ENCODE measurements at regions not wholly inside any gene's neighbourhood (a gene's known extent, or its start where the extent isn't known, plus 50 kb on each side); places are given as distances from the start of the nearest gene placed in this dataset.

- DNase-seq (ENCODE audit: insufficient read length) (peak; percentile 32), FAIRE-seq (peak; percentile 96)
- TF ChIP-seq POLR2A (IDR thresholded peaks at IDR 0.05; ENCODE audit: low read depth, low read length) (no peak), TAF1 (IDR thresholded peaks at IDR 0.05; ENCODE audit: borderline replicate concordance, low read depth, low read length) (no peak), POLR2AphosphoS5 (IDR thresholded peaks at IDR 0.05; ENCODE audit: low read depth, low read length) (no peak)
These were observed 105.4 kb upstream of the FER start for GRCh38 chr5:108642170-108642906.

- TF ChIP-seq POLR2AphosphoS5 (IDR thresholded peaks at IDR 0.05; ENCODE audit: low read depth, low read length) (no peak), TAF1 (IDR thresholded peaks at IDR 0.05; ENCODE audit: borderline replicate concordance, low read depth, low read length) (no peak), POLR2A (IDR thresholded peaks at IDR 0.05; ENCODE audit: low read depth, low read length) (no peak)
- DNase-seq (ENCODE audit: insufficient read length) (no peak), FAIRE-seq (no peak)
These were observed 106.1 kb upstream of the FER start for GRCh38 chr5:108641596-108641995.

- TF ChIP-seq TAF1 (IDR thresholded peaks at IDR 0.05; ENCODE audit: borderline replicate concordance, low read depth, low read length) = no peak
- no peak for TF ChIP-seq POLR2A (IDR thresholded peaks at IDR 0.05; ENCODE audit: low read depth, low read length)
- TF ChIP-seq POLR2AphosphoS5 (IDR thresholded peaks at IDR 0.05; ENCODE audit: low read depth, low read length) = no peak
- no peak for DNase-seq (ENCODE audit: insufficient read length)
- FAIRE-seq = no peak
These were observed 108.3 kb upstream of the FER start for GRCh38 chr5:108639366-108639765.

GRCh38 chr5:108638021-108638420 is 109.7 kb upstream of the FER start:
- TF ChIP-seq TAF1 (IDR thresholded peaks at IDR 0.05; ENCODE audit: borderline replicate concordance, low read depth, low read length) = no peak
- TF ChIP-seq POLR2AphosphoS5 (IDR thresholded peaks at IDR 0.05; ENCODE audit: low read depth, low read length) = no peak
- no peak for FAIRE-seq
- DNase-seq (ENCODE audit: insufficient read length) = no peak

- no peak for DNase-seq (ENCODE audit: insufficient read length)
- FAIRE-seq = no peak
- no peak for TF ChIP-seq TAF1 (IDR thresholded peaks at IDR 0.05; ENCODE audit: borderline replicate concordance, low read depth, low read length)
- no peak for TF ChIP-seq POLR2A (IDR thresholded peaks at IDR 0.05; ENCODE audit: low read depth, low read length)
- TF ChIP-seq POLR2AphosphoS5 (IDR thresholded peaks at IDR 0.05; ENCODE audit: low read depth, low read length) = no peak
These were observed 110.6 kb upstream of the FER start for GRCh38 chr5:108637134-108637533.

GRCh38 chr5:108636135-108636853 is 111.4 kb upstream of the FER start:
- DNase-seq (ENCODE audit: insufficient read length) (no peak), FAIRE-seq (no peak)
- TF ChIP-seq POLR2A (IDR thresholded peaks at IDR 0.05; ENCODE audit: low read depth, low read length) (no peak), POLR2AphosphoS5 (IDR thresholded peaks at IDR 0.05; ENCODE audit: low read depth, low read length) (no peak), TAF1 (IDR thresholded peaks at IDR 0.05; ENCODE audit: borderline replicate concordance, low read depth, low read length) (no peak)

GRCh38 chr5:108634617-108635288 is 112.9 kb upstream of the FER start:
- FAIRE-seq = no peak
- TF ChIP-seq POLR2A (IDR thresholded peaks at IDR 0.05; ENCODE audit: low read depth, low read length) = no peak
- TF ChIP-seq TAF1 (IDR thresholded peaks at IDR 0.05; ENCODE audit: borderline replicate concordance, low read depth, low read length) = no peak
- TF ChIP-seq POLR2AphosphoS5 (IDR thresholded peaks at IDR 0.05; ENCODE audit: low read depth, low read length) = no peak
- DNase-seq (ENCODE audit: insufficient read length) = no peak

- peak; percentile 38 for FAIRE-seq
These were observed 113.6 kb upstream of the FER start for GRCh38 chr5:108634010-108634616.

GRCh38 chr5:108629779-108630528 is 117.7 kb upstream of the FER start:
- TF ChIP-seq TAF1 (IDR thresholded peaks at IDR 0.05; ENCODE audit: borderline replicate concordance, low read depth, low read length) = no peak
- no peak for TF ChIP-seq POLR2AphosphoS5 (IDR thresholded peaks at IDR 0.05; ENCODE audit: low read depth, low read length)
- no peak for TF ChIP-seq POLR2A (IDR thresholded peaks at IDR 0.05; ENCODE audit: low read depth, low read length)
- FAIRE-seq (peak; percentile 42), DNase-seq (ENCODE audit: insufficient read length) (no peak)

More at GRCh38 chr5:108634010-108634616, 113.6 kb upstream of the FER start:
- DNase-seq (ENCODE audit: insufficient read length) = no peak
- TF ChIP-seq POLR2A (IDR thresholded peaks at IDR 0.05; ENCODE audit: low read depth, low read length) (no peak), POLR2AphosphoS5 (IDR thresholded peaks at IDR 0.05; ENCODE audit: low read depth, low read length) (no peak), TAF1 (IDR thresholded peaks at IDR 0.05; ENCODE audit: borderline replicate concordance, low read depth, low read length) (no peak)

- DNase-seq (ENCODE audit: insufficient read length) (no peak), FAIRE-seq (no peak)
- TF ChIP-seq POLR2A (IDR thresholded peaks at IDR 0.05; ENCODE audit: low read depth, low read length) (no peak), POLR2AphosphoS5 (IDR thresholded peaks at IDR 0.05; ENCODE audit: low read depth, low read length) (no peak), TAF1 (IDR thresholded peaks at IDR 0.05; ENCODE audit: borderline replicate concordance, low read depth, low read length) (no peak)
These were observed 122.0 kb upstream of the FER start for GRCh38 chr5:108625654-108626053.

Data from GM12892 (cell line).